ENCODE measurements at regions not wholly inside any gene's neighbourhood (a gene's known extent, or its start where the extent isn't known, plus 50 kb on each side); places are given as distances from the start of the nearest gene placed in this dataset.
"Not testable (repeated sequence)": the region's sequence is repeated elsewhere in the genome, so short reads cannot be mapped to it uniquely, and the experiment has no call there.

DNA sequence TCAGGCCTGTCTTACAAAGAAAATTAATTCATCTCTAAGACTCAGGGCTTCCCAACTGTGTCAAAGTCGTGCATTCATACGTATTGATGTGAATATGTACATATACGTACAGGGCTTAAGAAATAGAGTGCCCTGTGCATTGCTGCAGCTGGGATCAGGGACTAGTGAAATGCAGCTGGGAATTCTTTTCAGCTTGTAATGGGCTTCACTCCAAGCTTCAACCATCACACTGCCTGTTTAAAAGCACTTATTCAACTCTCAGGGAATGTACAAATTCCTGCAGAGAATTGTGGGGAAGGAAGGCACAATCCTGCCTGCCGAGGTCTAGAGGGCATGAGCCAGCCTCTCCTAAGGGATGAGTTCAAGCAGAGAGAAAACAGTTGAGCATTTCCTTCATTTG lies 59.6 kb upstream of the MAN2A1 start:
- Mint-ChIP-seq H3K4me3 (no peak overlapping the region), H3K4me1 (ENCODE audit: low read depth) (no peaks in the 10 kb centered on the region), H3K27me3 (ENCODE audit: low read depth) (no peaks in the 10 kb centered on the region), H3K36me3 (ENCODE audit: insufficient read depth in 2 of 2) (peaks cover 1 to 4% of the 10 kb centered on the region in 2 donors), H3K9me3 (no peaks in the 10 kb centered on the region), H3K27ac (no peak overlapping the region)
- ATAC-seq (replicated peaks in 1 of 2) (no peak), DNase-seq (no peak)

DNA sequence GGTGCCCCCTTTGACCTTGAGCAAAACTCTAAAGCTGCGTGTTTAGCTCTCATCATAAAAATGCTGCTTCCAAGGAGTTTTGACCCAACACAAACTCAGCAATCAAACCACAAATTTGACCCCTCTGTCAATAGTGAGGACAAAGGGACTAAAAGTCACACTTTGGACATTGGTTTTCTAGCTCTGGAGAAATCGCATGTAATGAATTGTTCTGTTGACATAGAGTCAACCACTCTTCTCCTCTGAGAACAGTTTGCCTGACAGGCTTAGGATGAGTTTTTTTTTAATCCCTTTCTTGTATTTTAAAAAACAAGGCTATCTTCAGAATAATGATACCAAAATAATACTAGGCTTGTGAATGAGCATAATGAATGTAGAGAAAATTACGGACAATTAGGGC lies 61.1 kb upstream of the MAN2A1 start:
- DNase-seq = no peak
- H3K27me3 Mint-ChIP-seq (ENCODE audit: low read depth) = no peaks in the 10 kb centered on the region
- H3K36me3 Mint-ChIP-seq (ENCODE audit: insufficient read depth in 2 of 2) = peaks cover 1 to 4% of the 10 kb centered on the region in 2 donors
- no peak overlapping the region for H3K4me3 Mint-ChIP-seq
- H3K9me3 Mint-ChIP-seq = peaks cover 3% of the 10 kb centered on the region in 2 donors
- H3K4me1 Mint-ChIP-seq (ENCODE audit: low read depth) = no peaks in the 10 kb centered on the region
- H3K27ac Mint-ChIP-seq = no peak overlapping the region
- ATAC-seq (replicated peaks in 1 of 2) = no peak

DNA sequence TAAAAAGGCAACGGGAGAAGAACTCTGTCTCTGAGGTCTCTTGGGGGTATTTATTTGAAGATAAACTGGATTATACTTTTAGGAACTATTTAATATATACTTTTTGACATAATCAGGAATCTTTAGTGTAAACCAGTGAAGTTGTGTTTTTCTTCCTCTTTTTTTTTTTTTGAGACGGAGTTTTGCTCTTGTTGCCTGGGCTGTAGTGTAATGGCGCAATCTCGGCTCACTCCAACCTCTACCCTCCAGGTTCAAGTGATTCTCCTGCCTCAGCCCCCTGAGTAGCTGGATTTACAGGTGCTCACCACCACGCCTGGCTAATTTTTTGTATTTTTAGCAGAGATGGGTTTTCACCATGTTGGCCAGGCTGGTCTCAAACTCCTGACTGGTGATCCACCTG lies 68.5 kb upstream of the MAN2A1 start:
- DNase-seq; H3K27ac Mint-ChIP-seq; H3K9me3 Mint-ChIP-seq; H3K36me3 Mint-ChIP-seq (ENCODE audit: insufficient read depth in 2 of 2); H3K4me1 Mint-ChIP-seq (ENCODE audit: low read depth); H3K27me3 Mint-ChIP-seq (ENCODE audit: low read depth); H3K4me3 Mint-ChIP-seq; ATAC-seq (replicated peaks in 1 of 2): not testable (repeated sequence)

DNA sequence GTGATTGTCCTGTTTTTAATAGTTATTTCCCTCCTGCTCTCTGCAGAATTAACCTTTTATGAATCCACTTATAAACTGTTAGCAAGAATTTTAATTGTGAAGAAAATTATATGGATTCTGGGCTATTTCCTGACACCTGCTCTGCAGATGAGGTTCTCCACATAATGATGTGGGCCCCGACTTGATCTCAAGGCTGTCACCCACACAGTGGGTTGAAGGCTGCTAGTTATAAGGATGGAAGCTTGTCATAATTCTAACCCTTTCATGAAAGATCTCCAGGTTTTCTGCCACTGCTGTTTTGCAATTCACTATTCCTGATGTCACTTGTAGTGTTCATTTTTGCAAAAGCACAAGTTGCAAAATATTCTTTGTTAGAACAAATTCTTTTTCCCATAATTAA lies 69.1 kb upstream of the MAN2A1 start:
- Mint-ChIP-seq H3K9me3 (peaks cover 3% of the 10 kb centered on the region in 2 donors), H3K27me3 (ENCODE audit: low read depth) (no peaks in the 10 kb centered on the region), H3K27ac (no peak overlapping the region), H3K4me3 (no peak overlapping the region), H3K36me3 (ENCODE audit: insufficient read depth in 2 of 2) (no peaks in the 10 kb centered on the region), H3K4me1 (ENCODE audit: low read depth) (no peaks in the 10 kb centered on the region)
- DNase-seq (no peak), ATAC-seq (replicated peaks in 1 of 2) (no peak)

DNA sequence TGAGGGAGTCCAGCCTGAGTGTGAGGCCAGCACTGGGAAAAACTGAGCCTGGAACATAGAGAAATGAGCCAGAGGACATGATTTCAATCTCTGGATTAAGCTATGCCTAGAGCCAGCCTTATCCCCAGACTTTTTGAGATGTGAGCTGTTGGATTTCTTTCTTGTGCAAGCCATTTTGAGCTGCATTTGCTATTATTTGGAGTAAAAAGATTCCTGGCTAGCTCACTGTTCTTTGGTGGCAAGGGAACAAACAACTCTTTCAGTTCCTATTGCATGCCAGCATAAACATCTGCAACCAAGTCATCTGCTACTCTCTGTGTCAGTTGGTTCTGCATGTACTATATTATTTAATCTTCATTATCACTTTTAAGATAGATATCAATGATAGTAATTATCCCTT lies 70.1 kb upstream of the MAN2A1 start:
- Mint-ChIP-seq H3K27me3 (ENCODE audit: low read depth) (no peaks in the 10 kb centered on the region), H3K4me1 (ENCODE audit: low read depth) (no peaks in the 10 kb centered on the region), H3K4me3 (no peak overlapping the region), H3K27ac (no peak overlapping the region), H3K36me3 (ENCODE audit: insufficient read depth in 2 of 2) (no peaks in the 10 kb centered on the region), H3K9me3 (peaks cover 1% of the 10 kb centered on the region in 2 donors)
- ATAC-seq (replicated peaks in 1 of 2) (no peak), DNase-seq (no peak)

DNA sequence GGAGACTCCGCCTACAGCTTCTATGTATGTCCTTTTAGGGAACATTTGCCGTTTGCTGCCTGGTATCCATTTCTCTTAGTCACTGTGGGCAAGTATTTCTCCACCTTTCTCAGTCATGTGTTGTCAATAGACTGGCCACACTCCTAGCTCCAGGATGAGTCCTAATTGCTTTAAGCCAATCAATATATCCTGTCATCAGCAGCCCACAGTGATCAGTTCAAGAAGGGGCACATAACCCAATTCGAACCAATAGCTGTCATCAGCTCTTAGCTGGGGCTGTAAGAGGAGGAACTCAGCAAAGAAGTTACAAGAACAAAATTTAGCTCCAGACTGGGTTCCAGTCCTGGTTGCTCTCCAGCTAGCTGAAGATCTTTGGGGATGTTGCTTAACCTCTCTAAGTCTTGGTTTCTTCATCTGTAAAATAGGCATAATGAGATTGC lies 70.7 kb upstream of the MAN2A1 start:
- Mint-ChIP-seq H3K9me3 (no peaks in the 10 kb centered on the region), H3K4me1 (ENCODE audit: low read depth) (no peaks in the 10 kb centered on the region), H3K36me3 (ENCODE audit: insufficient read depth in 2 of 2) (no peaks in the 10 kb centered on the region), H3K4me3 (no peak overlapping the region), H3K27ac (no peak overlapping the region), H3K27me3 (ENCODE audit: low read depth) (no peaks in the 10 kb centered on the region)
- no peak for DNase-seq
- no peak for ATAC-seq (replicated peaks in 1 of 2)

DNA sequence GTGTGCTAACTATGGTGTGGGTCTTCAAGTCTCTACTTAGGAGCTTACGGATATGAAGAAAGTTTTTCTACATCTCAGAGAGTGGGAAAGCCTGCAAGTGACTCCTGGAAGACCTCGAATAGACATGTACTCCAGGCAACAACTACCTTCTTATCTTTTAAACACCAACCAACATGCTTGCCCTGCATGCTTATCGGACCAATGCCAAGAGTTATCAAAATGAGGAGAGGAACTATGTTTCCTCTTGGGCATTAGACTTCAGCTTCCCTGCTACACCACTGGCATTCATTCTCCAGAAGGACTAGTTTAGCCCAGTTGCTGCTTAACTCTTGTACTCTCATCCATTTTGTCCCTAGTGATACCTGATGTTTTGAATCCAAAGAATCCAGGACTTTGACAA lies 74.7 kb upstream of the MAN2A1 start:
- Mint-ChIP-seq H3K27ac (no peak overlapping the region), H3K36me3 (ENCODE audit: insufficient read depth in 2 of 2) (no peaks in the 10 kb centered on the region), H3K9me3 (peaks cover 0 to 3% of the 10 kb centered on the region in 2 donors), H3K4me1 (ENCODE audit: low read depth) (no peaks in the 10 kb centered on the region), H3K27me3 (ENCODE audit: low read depth) (no peaks in the 10 kb centered on the region), H3K4me3 (no peak overlapping the region)
- DNase-seq (no peak), ATAC-seq (replicated peaks in 1 of 2) (no peak)

DNA sequence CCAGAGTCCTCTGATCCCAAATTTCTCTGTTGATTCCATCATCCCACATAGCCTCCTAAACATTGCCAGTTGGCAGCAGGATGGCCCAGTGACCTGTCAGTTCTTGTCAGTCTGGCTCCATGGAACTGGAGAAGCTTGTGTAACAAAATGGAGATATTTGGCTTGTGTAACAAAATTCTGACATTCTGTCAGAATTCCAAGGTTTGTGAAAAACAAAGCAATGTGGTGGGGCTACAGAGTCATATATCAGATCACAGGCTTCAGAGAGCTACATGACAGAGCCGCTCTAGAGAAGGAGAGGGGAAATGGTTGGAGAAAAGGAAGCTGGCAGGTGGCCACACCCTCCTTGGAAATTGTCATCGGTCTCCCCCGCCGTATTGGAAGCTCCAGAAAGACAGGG lies 75.4 kb upstream of the MAN2A1 start:
- Mint-ChIP-seq H3K4me3 (no peak overlapping the region), H3K27me3 (ENCODE audit: low read depth) (no peaks in the 10 kb centered on the region), H3K9me3 (peaks cover 0 to 3% of the 10 kb centered on the region in 2 donors), H3K27ac (no peak overlapping the region), H3K4me1 (ENCODE audit: low read depth) (no peaks in the 10 kb centered on the region), H3K36me3 (ENCODE audit: insufficient read depth in 2 of 2) (no peaks in the 10 kb centered on the region)
- ATAC-seq (replicated peaks in 1 of 2) = no peak
- no peak for DNase-seq

DNA sequence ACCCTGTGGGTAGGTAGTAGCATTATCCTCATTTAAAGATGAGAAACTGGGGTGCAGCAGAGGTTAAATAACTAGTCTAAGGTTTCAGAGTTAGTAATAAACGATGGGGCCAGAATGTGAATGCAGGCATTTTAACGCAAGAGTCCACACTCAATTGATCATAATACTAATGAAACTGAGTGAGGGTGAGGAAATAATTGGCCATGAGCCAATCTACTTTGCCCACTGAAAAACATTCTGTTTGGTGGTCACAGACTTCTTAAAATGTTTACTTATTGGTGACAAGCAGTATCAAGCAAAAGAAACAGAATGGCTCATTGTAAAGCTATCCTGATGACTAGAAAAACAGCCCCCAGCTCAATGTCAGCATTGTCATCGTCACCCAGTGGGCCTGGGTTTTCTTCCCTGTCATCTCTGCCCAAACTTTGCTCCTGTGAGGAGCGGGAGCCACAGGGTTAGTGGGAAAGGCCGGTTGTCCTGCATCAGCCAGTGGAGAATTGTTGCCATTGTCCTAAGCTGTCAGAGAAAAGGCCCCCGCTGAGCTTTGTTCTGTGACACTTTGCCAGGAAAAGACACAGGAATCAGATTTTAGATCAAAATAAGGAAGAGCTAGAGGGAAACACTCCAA lies 77.3 kb upstream of the MAN2A1 start:
- ATAC-seq (replicated peaks in 1 of 2) = no peak
- H3K27me3 Mint-ChIP-seq (ENCODE audit: low read depth) = no peaks in the 10 kb centered on the region
- peaks cover 0 to 3% of the 10 kb centered on the region in 2 donors for H3K9me3 Mint-ChIP-seq
- H3K27ac Mint-ChIP-seq = no peak overlapping the region
- H3K4me1 Mint-ChIP-seq (ENCODE audit: low read depth) = no peaks in the 10 kb centered on the region
- no peak overlapping the region for H3K4me3 Mint-ChIP-seq
- DNase-seq = no peak
- H3K36me3 Mint-ChIP-seq (ENCODE audit: insufficient read depth in 2 of 2) = no peaks in the 10 kb centered on the region

DNA sequence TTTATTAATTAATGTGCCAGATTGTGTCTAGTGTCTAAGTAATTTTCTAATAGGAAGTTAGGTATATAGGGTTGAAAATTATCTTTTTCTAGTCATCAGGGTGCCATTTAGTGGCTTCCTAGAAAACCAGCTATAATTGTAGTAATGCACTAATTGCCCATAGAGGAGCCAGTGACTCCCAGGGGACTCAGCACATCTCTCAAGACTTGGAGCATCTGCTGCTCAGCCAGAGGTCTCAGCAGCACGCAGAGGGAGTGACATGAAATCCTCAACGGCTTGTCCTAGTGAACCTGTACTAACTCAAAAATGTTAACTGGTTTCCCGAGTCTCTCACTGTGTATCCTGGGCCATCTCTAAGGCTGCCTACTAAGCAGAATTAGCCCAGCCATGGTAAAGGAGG lies 78.2 kb upstream of the MAN2A1 start:
- Mint-ChIP-seq H3K9me3 (peaks cover 0 to 3% of the 10 kb centered on the region in 2 donors), H3K4me1 (ENCODE audit: low read depth) (no peaks in the 10 kb centered on the region), H3K27me3 (ENCODE audit: low read depth) (no peaks in the 10 kb centered on the region), H3K4me3 (no peak overlapping the region), H3K27ac (no peak overlapping the region), H3K36me3 (ENCODE audit: insufficient read depth in 2 of 2) (no peaks in the 10 kb centered on the region)
- ATAC-seq (replicated peaks in 1 of 2) (no peak), DNase-seq (no peak)

DNA sequence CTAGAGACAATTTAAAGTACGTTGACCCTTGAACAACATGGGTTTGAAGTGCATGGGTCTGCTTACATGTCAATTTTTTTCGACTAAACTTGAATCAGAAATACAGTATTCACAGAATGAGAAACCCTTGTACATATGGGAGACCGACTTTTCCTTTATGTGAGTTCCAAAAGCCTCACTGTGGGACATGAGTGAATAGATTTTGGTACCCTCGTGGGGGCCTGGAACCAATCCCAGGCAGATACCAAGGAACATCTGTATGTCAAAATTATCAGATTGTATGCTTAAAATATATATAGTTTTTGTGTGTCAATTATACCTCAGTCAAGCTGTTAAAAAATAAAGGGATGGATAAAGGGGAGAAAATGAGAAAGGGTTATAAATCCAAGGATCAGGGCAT lies 78.7 kb upstream of the MAN2A1 start:
- peaks cover 0 to 3% of the 10 kb centered on the region in 2 donors for H3K9me3 Mint-ChIP-seq
- H3K27me3 Mint-ChIP-seq (ENCODE audit: low read depth) = no peaks in the 10 kb centered on the region
- no peaks in the 10 kb centered on the region for H3K36me3 Mint-ChIP-seq (ENCODE audit: insufficient read depth in 2 of 2)
- no peak overlapping the region for H3K27ac Mint-ChIP-seq
- DNase-seq = no peak
- no peaks in the 10 kb centered on the region for H3K4me1 Mint-ChIP-seq (ENCODE audit: low read depth)
- H3K4me3 Mint-ChIP-seq = no peak overlapping the region
- no peak for ATAC-seq (replicated peaks in 1 of 2)

DNA sequence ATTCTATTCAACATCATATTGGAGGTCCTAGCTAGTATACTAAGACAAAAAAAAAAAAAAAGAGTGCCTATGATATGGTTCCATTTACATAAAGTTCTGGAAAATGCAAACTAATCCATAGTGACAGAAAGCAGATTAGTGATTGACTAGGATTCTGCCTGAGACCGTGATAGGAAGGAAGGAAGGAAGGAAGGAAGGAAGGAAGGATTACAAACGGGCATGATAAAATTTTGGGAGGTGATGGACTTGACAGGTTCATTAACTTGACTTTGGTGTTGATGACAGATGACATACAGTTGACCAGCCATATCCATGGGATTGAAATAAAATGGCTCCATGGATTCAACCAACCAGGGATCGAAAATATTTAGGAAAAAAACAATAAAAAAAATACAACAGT lies 79.1 kb upstream of the MAN2A1 start:
- Mint-ChIP-seq H3K4me1 (ENCODE audit: low read depth) (no peaks in the 10 kb centered on the region), H3K27me3 (ENCODE audit: low read depth) (peaks cover 1% of the 10 kb centered on the region), H3K9me3 (peaks cover 0 to 3% of the 10 kb centered on the region in 2 donors), H3K36me3 (ENCODE audit: insufficient read depth in 2 of 2) (no peaks in the 10 kb centered on the region), H3K27ac (no peak overlapping the region), H3K4me3 (no peak overlapping the region)
- ATAC-seq (replicated peaks in 1 of 2) (no peak), DNase-seq (no peak)

DNA sequence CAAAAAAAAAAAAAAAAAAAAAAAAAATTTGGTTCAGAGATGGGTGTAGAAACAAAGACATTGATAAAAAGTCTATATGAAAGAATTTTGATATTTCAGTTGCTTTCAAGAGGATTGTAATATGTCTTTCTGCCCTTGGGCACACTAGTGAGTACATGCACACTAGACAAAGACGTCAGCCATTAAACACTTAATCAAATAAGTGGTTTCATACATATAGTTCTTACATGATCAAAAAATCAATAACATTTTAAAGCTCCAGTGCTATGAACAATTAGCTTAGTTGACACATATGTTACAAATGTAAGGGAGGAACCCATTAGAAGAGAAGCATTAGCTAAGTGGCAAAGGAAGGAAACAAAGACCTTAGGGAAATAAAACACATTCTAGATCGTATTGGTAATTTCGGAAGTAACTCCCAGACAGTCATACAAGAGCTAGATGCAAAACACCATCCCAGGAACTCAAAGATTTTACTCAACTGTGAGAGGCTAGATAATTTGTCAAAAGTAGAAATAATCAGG lies 84.5 kb upstream of the MAN2A1 start:
- Mint-ChIP-seq H3K27me3 (ENCODE audit: low read depth) (peaks cover 6% of the 10 kb centered on the region), H3K4me3 (no peak overlapping the region), H3K4me1 (ENCODE audit: low read depth) (no peaks in the 10 kb centered on the region), H3K36me3 (ENCODE audit: insufficient read depth in 2 of 2) (no peaks in the 10 kb centered on the region), H3K9me3 (peaks cover 0 to 2% of the 10 kb centered on the region in 2 donors), H3K27ac (no peak overlapping the region)
- DNase-seq (no peak), ATAC-seq (replicated peaks in 1 of 2) (no peak)

DNA sequence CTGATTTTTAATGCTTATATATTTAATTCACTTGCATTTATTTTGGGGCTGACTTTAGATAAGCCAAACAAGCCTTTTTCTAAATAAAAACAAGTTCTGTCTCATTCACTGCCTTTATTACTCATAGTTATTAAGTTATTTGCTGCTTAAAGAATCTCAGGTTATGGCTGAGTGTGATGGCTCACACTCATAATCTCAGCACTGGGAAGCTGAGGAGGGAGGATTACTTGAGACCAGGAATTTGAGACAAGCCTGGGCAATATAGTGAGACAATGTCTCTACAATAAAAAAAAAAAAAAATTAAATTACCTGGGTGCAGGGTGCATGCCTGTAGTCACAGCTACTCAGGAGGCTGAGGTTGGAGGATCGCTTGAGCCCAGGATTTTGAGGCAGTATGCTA lies 85.0 kb upstream of the MAN2A1 start:
- H3K4me1 Mint-ChIP-seq (ENCODE audit: low read depth) = no peaks in the 10 kb centered on the region
- H3K27me3 Mint-ChIP-seq (ENCODE audit: low read depth) = peaks cover 6% of the 10 kb centered on the region
- peaks cover 0 to 2% of the 10 kb centered on the region in 2 donors for H3K9me3 Mint-ChIP-seq
- ATAC-seq (replicated peaks in 1 of 2) = no peak
- no peak for DNase-seq
- no peak overlapping the region for H3K4me3 Mint-ChIP-seq
- no peak overlapping the region for H3K27ac Mint-ChIP-seq
- H3K36me3 Mint-ChIP-seq (ENCODE audit: insufficient read depth in 2 of 2) = no peaks in the 10 kb centered on the region

Data from activated T-cell treated with anti-CD3 and anti-CD28 coated beads, Interleukin-2, amount 50 U/mL, for 72 hours (primary cell).